GM19467 (cell line): ENCODE measurements at regions not wholly inside any gene's neighbourhood (a gene's known extent, or its start where the extent isn't known, plus 50 kb on each side); places are given as distances from the start of the nearest gene placed in this dataset.
"Not testable (repeated sequence)": the region's sequence is repeated elsewhere in the genome, so short reads cannot be mapped to it uniquely, and the experiment has no call there.

ENCODE experiments used
- ATAC-seq: cut with Tn5 transposase; IDR thresholded peaks from one replicate; pipeline ENCODE4 v1.9.1; 2021; ENCODE audit warnings: mild to moderate bottlenecking, moderate library complexity; ENCODE audit not compliant: unreplicated experiment

- ATAC-seq, result no peak
Measured at GRCh38 chr6:65996096-65996495, 289.1 kb upstream of the EYS start.

- no peak for ATAC-seq
Measured at GRCh38 chr6:65989676-65990075, 282.6 kb upstream of the EYS start.

- no peak for ATAC-seq
Measured at GRCh38 chr6:65988006-65988405, 281.0 kb upstream of the EYS start.

DNA sequence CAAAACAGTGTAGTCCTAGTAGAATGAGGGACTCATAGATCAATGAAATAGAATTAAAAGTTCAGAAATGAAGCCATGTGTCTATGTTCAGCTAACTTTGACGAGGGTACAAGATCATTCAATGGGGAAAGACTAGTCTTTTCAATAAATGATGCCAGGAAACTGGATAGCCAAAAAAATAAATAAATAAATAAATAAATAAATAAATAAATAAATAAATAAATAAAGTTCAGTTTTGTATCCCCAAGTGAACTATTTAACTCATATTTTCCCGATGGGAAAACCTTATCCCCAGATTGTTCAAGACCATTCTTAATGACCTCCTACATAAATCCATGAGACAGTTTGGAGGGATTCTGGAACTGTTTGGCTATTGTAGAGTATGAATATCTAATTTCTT is 277.1 kb upstream of the EYS start:
- ATAC-seq, result no peak

GRCh38 chr6:65979120-65979519 is 272.1 kb upstream of the EYS start:
- no peak for ATAC-seq

DNA sequence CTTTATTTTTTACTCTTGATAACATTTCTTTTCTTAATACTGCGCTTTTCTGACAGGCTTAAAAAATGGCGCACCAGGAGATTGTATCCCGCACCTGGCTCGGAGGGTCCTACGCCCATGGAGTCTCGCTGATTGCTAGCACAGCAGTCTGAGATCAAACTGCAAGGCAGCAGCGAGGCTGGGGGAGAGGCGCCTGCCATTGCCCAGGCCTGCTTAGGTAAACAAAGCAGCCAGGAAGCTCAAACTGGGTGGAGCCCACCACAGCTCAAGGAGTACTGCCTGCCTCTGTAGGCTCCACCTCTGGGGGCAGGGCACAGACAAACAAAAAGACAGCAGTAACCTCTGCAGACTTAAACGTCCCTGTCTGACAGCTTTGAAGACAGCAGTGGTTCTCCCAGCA is 264.2 kb upstream of the EYS start:
- not testable (repeated sequence) for ATAC-seq

- no peak for ATAC-seq
Measured at GRCh38 chr6:65964261-65964660, 257.2 kb upstream of the EYS start.

GRCh38 chr6:65955034-65955433 is 248.0 kb upstream of the EYS start:
- ATAC-seq, result no peak

DNA sequence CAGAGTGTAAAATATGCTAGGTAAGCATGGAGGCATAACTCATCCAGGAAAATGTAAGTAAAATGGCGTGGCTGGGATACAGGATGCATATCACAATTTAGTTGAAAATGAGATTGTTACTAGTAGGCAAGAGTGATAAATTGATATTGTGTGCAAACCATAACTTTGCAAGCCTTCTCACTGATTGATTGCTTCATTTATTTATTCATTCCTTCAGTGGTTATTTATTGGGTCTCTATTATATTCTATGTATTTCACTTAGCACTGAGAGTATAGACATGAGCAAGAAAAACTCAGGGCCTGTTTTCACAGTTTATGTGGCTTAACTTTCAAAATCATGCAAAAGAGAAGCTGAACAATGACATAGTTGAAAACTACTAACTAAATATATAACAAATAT is 241.0 kb upstream of the EYS start:
- no peak for ATAC-seq

DNA sequence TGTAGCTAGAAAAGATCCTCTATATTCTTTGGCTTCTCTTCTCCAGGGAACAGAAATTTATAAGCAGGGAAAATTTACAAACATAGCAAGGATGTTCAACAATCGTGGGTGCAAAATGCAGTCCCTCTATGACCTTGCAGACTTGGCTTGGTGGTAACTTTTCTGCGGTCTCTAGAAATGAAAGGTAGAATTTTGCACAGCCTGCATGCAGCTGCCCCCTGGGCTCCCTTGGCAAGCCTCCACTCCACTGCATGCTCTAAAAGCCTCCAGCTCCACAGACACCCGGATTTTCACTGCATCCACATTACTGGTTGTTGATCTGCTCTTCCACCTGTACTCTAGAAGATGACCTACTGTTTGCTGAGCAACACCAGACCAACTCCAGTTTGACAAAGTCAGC is 236.5 kb upstream of the EYS start:
- no peak for ATAC-seq

- no peak for ATAC-seq
Measured at GRCh38 chr6:65943051-65943450, 236.0 kb upstream of the EYS start.

GRCh38 chr6:65938000-65938399 is 231.0 kb upstream of the EYS start:
- ATAC-seq, result no peak

GRCh38 chr6:65935412-65935811 is 228.4 kb upstream of the EYS start:
- no peak for ATAC-seq

DNA sequence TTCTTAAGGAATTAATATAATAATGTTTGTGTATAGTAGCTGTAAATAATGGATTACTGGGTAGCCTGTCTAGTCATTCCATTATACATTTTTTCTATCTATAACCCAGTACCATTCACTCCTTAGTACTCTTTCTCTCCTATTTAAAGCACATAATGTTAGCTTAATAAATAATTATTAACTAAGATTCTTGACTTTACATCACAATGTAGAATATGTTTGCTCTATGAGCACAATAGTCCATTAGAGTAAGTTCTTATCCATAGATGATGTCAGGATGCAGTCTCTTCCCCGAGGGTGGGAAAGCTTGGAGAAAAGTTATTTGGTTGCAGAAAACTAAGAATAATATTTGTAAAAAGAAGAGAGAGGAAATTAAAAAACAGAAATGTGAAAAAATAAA is 226.4 kb upstream of the EYS start:
- ATAC-seq, result no peak

DNA sequence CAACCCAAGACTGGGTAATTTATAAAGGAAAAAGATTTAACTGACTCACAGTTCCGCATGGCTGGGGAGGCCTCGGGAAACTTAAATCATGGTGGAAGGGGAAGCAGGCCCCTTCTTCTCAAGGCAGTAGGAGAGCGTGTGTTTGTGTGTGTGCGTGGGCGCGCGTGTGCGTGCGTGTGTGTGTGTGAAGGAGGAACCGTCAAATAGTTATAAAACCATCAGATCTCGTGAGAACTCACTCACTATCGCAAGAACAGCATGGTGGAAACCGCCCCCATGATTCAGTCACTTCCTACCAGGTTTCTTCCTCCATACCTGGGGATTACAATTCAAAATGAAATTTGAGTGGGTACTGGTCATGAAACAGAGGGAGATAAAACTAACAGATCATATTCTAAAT is 220.1 kb upstream of the EYS start:
- ATAC-seq, result no peak

- no peak for ATAC-seq
Measured at GRCh38 chr6:65924411-65924810, 217.4 kb upstream of the EYS start.

DNA sequence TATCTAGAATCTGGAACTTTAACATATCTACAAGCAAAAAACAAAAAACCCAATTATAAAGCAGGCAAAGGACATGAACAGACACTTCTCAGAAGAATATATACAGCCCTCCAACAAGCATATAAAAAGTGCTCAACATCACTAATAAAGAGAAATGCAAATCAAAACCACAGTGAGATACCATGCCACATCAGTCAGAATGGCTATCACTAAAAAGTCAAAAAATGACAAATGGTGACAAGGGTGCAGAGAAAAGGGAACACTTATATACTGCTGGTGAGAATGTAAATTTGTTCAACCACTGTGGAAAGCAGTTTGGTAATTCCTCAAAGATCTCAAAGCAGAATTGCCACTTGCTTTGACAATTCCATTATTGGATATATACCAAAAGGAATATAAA is 215.0 kb upstream of the EYS start:
- no peak for ATAC-seq

DNA sequence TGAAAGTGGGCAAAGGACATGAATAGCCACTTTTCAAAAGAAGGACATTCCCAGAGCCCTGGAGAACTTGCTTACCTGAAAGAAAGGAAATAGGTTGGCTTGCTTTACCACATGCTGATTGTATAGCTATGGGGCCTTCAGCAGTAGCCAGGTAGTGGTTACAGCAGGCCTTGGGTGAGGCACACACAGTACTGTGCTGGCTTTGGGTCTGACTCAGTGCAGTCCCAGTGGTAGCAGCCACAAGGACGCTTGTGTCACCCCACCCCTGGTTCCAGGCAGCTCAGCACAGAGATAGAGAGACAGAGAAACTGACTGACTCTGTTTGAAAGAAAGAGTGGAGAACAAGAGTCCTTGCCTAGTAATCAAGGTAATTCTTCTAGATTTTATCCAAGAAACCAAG is 201.0 kb upstream of the EYS start:
- ATAC-seq, result no peak

DNA sequence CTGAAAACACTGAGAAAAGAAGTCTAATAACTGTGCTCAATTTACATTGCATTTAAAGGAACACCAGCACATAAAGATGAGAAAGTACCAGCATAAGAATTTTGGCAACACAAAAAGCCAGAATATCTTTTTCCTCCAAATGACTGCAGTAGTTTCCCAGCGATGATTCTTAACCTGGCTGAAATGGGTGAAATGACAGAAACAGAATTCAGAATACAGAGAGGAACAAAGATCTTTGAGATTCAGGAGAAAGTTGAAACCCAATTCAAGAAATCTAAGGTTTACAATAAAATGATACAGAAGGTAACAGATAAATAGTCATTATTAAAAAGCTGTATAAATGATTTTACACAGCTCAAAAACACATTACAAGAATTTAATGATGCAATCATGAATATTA is 197.0 kb upstream of the EYS start:
- ATAC-seq, result no peak

DNA sequence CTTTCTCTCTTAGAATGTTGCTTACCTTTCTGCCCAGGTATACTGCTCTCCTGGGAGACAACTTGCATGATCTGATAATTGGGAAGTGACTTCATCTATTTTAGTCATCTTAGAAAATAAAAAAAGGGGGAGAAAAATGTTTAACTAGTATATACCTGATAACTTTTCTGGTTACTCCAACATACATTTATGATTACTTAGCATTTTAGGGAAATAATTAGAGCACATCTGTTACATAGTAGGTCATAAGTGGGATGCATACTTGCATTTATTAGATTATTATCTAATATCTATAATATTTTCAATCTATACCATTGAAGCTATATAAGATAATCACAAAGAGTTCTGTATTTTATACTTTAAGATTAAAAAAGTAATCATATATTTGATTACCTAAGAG is 193.9 kb upstream of the EYS start:
- ATAC-seq, result no peak

GRCh38 chr6:65896140-65896539 is 189.1 kb upstream of the EYS start:
- ATAC-seq, result no peak

DNA sequence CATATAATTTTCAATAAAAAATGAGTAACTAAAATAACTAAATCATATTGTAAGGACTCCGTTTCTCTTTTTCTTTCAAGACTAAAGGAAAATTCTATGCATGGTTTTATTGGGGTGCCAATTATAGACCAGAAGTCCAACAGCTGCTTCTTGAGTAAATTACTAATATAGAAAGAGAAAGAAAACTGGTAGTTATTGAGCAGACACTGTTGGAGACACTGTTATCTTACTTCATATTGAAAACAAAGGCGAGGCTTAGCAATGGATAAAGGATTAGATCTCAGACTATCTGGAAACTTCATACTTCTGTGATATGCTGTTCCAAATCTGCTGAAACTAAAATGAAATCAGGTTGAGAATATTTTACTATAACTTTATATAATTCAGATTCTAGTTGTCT is 169.6 kb upstream of the EYS start:
- no peak for ATAC-seq

- no peak for ATAC-seq
Measured at GRCh38 chr6:65852369-65852852, 145.4 kb upstream of the EYS start.

- no peak for ATAC-seq
Measured at GRCh38 chr6:65830151-65830550, 123.1 kb upstream of the EYS start.
